PC-3 (cell line): ENCODE measurements at regions not wholly inside any gene's neighbourhood (a gene's known extent, or its start where the extent isn't known, plus 50 kb on each side); places are given as distances from the start of the nearest gene placed in this dataset.

Source experiments
- ATAC-seq: fragments of 200-7000 bp; cut with Tn5 transposase; 2 replicates; pipeline ENCODE4 v1.9.1; 2020; ENCODE audit warnings: mild to moderate bottlenecking, moderate library complexity
- BruUV-seq: library from RNA; stranded (reverse); fragments of 400-500 nt; replicated peaks from 2 replicates; lab custom pipeline; 2021; lab: Mats Ljungman, UMichigan
- CTCF ChIA-PET: fragments of 300-600 bp; sonication (Branson Sonifier 250); formaldehyde crosslinking; loops from one replicate; lab custom pipeline; 2022; ENCODE audit warnings: antibody characterized with exemption; lab: Charles Lee
- POLR2A ChIA-PET: fragments of 300-600 bp; sonication (Branson Sonifier 250); formaldehyde crosslinking; loops from one replicate; lab custom pipeline; 2022; ENCODE audit warnings: antibody characterized with exemption; ENCODE audit not compliant: unreplicated experiment; lab: Charles Lee
- DNase-seq: peaks from one replicate; pipeline ENCODE4 v3.0.0-alpha.2; 2015
- H2AFZ ChIP-seq: fragments of 300-600 bp; sonication (generic); 2 replicates; pipeline ENCODE4 v1.6.0; 2016; ENCODE audit warnings: antibody characterized with exemption, low read length
- H3F3A ChIP-seq: fragments of 300-600 bp; sonication (generic); one replicate; pipeline ENCODE4 v1.6.0; 2017; ENCODE audit warnings: antibody characterized with exemption, low read length, control low read depth, mild to moderate bottlenecking; ENCODE audit not compliant: unreplicated experiment
- H3K27ac ChIP-seq: fragments of 300-600 bp; sonication (generic); 2 replicates; pipeline ENCODE4 v1.5.1; 2016; ENCODE audit warnings: mild to moderate bottlenecking, low read length
- H3K27me3 ChIP-seq: fragments of 300-600 bp; sonication (generic); 2 replicates; pipeline ENCODE4 v1.6.1; 2016; ENCODE audit warnings: low read length, mixed read lengths
- H3K36me3 ChIP-seq: fragments of 300-600 bp; sonication (generic); 2 replicates; pipeline ENCODE4 v1.6.1; 2016; ENCODE audit warnings: low read depth, mixed run types, low read length, mixed read lengths
- H3K4me1 ChIP-seq: fragments of 300-600 bp; sonication (generic); 2 replicates; pipeline ENCODE4 v1.5.1; 2016; ENCODE audit warnings: low read length; ENCODE audit not compliant: insufficient read depth
- H3K4me2 ChIP-seq: fragments of 300-600 bp; sonication (generic); 2 replicates; pipeline ENCODE4 v1.6.0; 2016; ENCODE audit warnings: low read length
- H3K4me3 ChIP-seq: fragments of 300-600 bp; sonication (generic); 2 replicates; pipeline ENCODE4 v1.5.1; 2016; ENCODE audit warnings: mild to moderate bottlenecking, low read length, mixed read lengths
- H3K79me2 ChIP-seq: fragments of 300-600 bp; sonication (generic); 2 replicates; pipeline ENCODE4 v1.6.1; 2017; ENCODE audit warnings: low read length, mixed read lengths
- H3K9ac ChIP-seq: fragments of 300-600 bp; sonication (generic); 2 replicates; pipeline ENCODE4 v1.6.0; 2016; ENCODE audit warnings: mild to moderate bottlenecking, low read length
- H3K9me2 ChIP-seq: fragments of 300-600 bp; sonication (generic); replicated peaks from 2 replicates; pipeline ENCODE4 v1.6.1; 2016; ENCODE audit warnings: mixed run types, low read length, mixed read lengths
- H3K9me3 ChIP-seq: fragments of 300-600 bp; sonication (generic); 2 replicates; pipeline ENCODE4 v1.6.1; 2016; ENCODE audit warnings: low read length, mixed read lengths
- H4K20me1 ChIP-seq: fragments of 300-600 bp; sonication (generic); 2 replicates; pipeline ENCODE4 v1.6.1; 2016; ENCODE audit warnings: low read length, mixed read lengths
- EZH2 ChIP-seq: fragments of 300-600 bp; sonication (generic); IDR thresholded peaks from one replicate; pipeline ENCODE4 v1.6.1; 2017; ENCODE audit warnings: antibody characterized with exemption, mild to moderate bottlenecking, low read length; ENCODE audit not compliant: unreplicated experiment
- EZH2phosphoT487 ChIP-seq: fragments of 300-600 bp; sonication (generic); IDR thresholded peaks from 2 replicates; pipeline ENCODE4 v1.6.1; 2018; ENCODE audit warnings: mild to moderate bottlenecking, antibody characterized with exemption, low read length, borderline replicate concordance
- intact Hi-C: fragments of 100-400 bp; cut with micrococcal nuclease; formaldehyde crosslinking; loops from 2 replicates; pipeline ENCODE4 v1.9.0; 2023
- TF ChIP-seq, protein P1 (sequence below): fragments of 300-600 bp; sonication (generic); conservative IDR thresholded peaks from 2 replicates; pipeline ENCODE4 v1.5.1; 2017; ENCODE audit warnings: antibody characterized with exemption, low read depth, mild to moderate bottlenecking, low read length

DNA sequence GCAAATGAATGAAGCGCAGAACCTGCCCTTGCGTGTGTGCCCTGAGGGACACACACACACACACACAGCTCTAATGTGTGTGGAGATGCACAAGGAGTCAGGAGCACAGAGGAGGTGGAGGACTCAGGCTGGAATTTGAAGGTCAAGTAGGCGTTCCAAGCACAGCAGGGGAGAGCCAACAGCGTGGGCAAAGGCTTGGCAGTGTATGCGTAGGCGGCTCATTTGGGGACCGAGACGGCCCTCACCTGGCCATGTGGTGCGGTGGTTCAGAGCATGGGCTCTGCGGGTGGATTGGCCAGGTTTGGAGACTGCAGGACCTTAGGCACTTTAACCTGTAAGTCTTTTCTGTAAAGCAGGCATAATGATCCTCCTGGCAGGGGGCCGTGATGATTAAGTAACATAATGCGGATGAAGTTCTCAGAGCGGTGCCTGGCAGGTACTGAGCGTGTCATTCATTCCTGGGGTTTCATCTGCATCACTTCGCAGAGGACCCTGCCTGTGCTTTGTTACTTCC, 69.5 kb upstream of the SLC24A4 start:
- ChIA-PET CTCF (no interaction called here), POLR2A (no interaction called here)
- H3K36me3 ChIP-seq, result no peaks in the 10 kb centered on the region
- no peaks in the 10 kb centered on the region for H3F3A ChIP-seq
- ATAC-seq (no peak), DNase-seq (no peak)
- BruUV-seq, result no TSS peak
- no peak overlapping the region for H3K4me2 ChIP-seq
- no peak overlapping the region for H3K9ac ChIP-seq
- H2AFZ ChIP-seq, result no peak overlapping the region
- H3K9me3 ChIP-seq, result no peaks in the 10 kb centered on the region
- H4K20me1 ChIP-seq, result no peaks in the 10 kb centered on the region
- TF ChIP-seq, protein P1, sequence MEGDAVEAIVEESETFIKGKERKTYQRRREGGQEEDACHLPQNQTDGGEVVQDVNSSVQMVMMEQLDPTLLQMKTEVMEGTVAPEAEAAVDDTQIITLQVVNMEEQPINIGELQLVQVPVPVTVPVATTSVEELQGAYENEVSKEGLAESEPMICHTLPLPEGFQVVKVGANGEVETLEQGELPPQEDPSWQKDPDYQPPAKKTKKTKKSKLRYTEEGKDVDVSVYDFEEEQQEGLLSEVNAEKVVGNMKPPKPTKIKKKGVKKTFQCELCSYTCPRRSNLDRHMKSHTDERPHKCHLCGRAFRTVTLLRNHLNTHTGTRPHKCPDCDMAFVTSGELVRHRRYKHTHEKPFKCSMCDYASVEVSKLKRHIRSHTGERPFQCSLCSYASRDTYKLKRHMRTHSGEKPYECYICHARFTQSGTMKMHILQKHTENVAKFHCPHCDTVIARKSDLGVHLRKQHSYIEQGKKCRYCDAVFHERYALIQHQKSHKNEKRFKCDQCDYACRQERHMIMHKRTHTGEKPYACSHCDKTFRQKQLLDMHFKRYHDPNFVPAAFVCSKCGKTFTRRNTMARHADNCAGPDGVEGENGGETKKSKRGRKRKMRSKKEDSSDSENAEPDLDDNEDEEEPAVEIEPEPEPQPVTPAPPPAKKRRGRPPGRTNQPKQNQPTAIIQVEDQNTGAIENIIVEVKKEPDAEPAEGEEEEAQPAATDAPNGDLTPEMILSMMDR, result no peak
- TF ChIP-seq EZH2, result no peak
- no peak for TF ChIP-seq EZH2phosphoT487
- H3K27me3 ChIP-seq, result peaks cover 57% of the 10 kb centered on the region
- H3K27ac ChIP-seq, result no peak overlapping the region
- H3K4me1 ChIP-seq, result no peaks in the 10 kb centered on the region
- H3K79me2 ChIP-seq, result no peaks in the 10 kb centered on the region
- intact Hi-C loops, result no loop called here
- no peaks in the 10 kb centered on the region for H3K9me2 ChIP-seq
- H3K4me3 ChIP-seq, result no peak overlapping the region

DNA sequence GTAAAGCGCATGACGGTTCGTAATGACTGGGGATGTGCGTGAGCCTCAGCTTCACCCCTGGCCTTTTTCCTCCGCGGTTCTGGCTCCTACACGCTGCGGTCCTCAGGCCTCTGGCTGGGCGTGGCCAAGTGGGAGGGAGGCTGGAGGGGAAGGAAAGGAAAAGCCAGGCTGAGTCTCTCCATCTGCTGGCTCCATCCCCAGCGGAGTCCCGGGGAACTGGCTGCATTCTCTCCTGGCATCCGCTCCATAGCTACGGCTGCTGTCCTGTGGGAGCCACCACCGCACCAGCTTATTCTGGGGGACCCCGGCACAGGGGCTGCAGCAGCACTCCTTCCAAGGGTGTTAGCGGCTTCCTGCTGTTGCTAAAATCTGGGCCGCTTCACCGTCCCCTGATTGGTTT, 68.2 kb upstream of the SLC24A4 start:
- intact Hi-C loops, result no loop called here
- no peak overlapping the region for H3K4me2 ChIP-seq
- no peak overlapping the region for H2AFZ ChIP-seq
- BruUV-seq, result no TSS peak
- no peak overlapping the region for H3K27ac ChIP-seq
- H3K4me1 ChIP-seq, result no peaks in the 10 kb centered on the region
- H3K36me3 ChIP-seq, result no peaks in the 10 kb centered on the region
- H3K4me3 ChIP-seq, result no peak overlapping the region
- peaks cover 54% of the 10 kb centered on the region for H3K27me3 ChIP-seq
- H3K9me2 ChIP-seq, result no peaks in the 10 kb centered on the region
- no peak for ATAC-seq
- no peaks in the 10 kb centered on the region for H4K20me1 ChIP-seq
- TF ChIP-seq EZH2phosphoT487, result no peak
- no peak for TF ChIP-seq EZH2
- TF ChIP-seq, protein P1, result no peak
- ChIA-PET POLR2A (no interaction called here), CTCF (no interaction called here)
- no peaks in the 10 kb centered on the region for H3K9me3 ChIP-seq
- H3K9ac ChIP-seq, result no peak overlapping the region
- no peak for DNase-seq
- H3K79me2 ChIP-seq, result no peaks in the 10 kb centered on the region
- no peaks in the 10 kb centered on the region for H3F3A ChIP-seq

- no peaks in the 10 kb centered on the region for H3K9me3 ChIP-seq
- no TSS peak for BruUV-seq
- no peaks in the 10 kb centered on the region for H4K20me1 ChIP-seq
- H3K4me2 ChIP-seq, result no peak overlapping the region
- ATAC-seq (no peak), DNase-seq (no peak)
- no peak overlapping the region for H3K9ac ChIP-seq
- no peak overlapping the region for H2AFZ ChIP-seq
- H3K36me3 ChIP-seq, result no peaks in the 10 kb centered on the region
- no peaks in the 10 kb centered on the region for H3F3A ChIP-seq
- ChIA-PET POLR2A (no interaction called here), CTCF (no interaction called here)
- H3K9me2 ChIP-seq, result no peaks in the 10 kb centered on the region
- no peaks in the 10 kb centered on the region for H3K4me1 ChIP-seq
- H3K27ac ChIP-seq, result no peak overlapping the region
- H3K79me2 ChIP-seq, result no peaks in the 10 kb centered on the region
- TF ChIP-seq, protein P1, result no peak
- TF ChIP-seq EZH2, result no peak
- TF ChIP-seq EZH2phosphoT487, result no peak
- peaks cover 17% of the 10 kb centered on the region for H3K27me3 ChIP-seq
- intact Hi-C loops, result no loop called here
- no peak overlapping the region for H3K4me3 ChIP-seq
These were observed 64.0 kb upstream of the SLC24A4 start for GRCh38 chr14:92258934-92259333.
